NCI-H82 treated with DMSO at 0.1 percent for 48 hours (cell line): ENCODE measurements at regions not wholly inside any gene's neighbourhood (a gene's known extent, or its start where the extent isn't known, plus 50 kb on each side); places are given as distances from the start of the nearest gene placed in this dataset.
"Not testable (repeated sequence)": the region's sequence is repeated elsewhere in the genome, so short reads cannot be mapped to it uniquely, and the experiment has no call there.

Experiments
- DNase-seq: peaks from one replicate; lab custom pipeline; 2025; ENCODE audit not compliant: unreplicated experiment; lab: John Stamatoyannopoulos, UW

DNA sequence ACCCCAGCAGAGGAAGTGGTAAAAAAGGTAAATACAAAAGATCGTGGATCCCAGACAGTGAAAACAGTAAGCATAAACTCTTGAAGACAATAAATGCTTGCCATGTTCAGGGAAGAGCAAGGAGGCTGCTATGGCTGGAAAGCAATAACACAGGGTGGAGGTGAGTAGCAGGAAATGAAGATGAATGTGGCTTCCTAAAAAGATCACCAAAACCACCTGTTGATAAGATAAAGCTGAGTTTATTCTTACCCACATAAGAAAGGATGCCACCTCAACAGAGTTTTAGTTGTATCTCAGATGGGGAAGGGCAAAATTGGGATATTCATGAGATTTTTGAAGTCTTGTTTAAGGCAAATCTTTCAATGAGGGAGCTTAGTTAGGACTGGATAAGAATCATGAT lies 273.3 kb downstream of the MSX2 start:
- DNase-seq: no peak

DNA sequence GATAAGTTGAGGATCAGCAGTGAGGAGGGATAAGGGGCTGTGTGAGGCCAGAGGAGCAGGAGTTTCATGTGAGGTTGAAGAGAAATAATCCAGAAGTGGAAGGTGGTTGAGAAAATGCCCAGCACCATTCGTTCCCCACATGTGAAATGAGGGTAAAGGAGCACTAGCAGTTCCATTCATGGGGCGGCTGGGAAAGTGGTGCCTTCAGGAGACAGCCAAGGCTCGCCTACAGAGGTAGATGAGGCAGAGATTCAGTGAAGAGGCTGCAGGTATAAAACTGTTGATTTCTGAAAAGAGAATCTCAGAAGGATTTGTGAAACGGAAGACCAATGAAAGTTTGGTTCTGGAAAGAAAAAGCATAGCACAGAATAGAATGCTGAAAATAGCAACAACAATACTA lies 272.6 kb downstream of the MSX2 start:
- DNase-seq: no peak

DNA sequence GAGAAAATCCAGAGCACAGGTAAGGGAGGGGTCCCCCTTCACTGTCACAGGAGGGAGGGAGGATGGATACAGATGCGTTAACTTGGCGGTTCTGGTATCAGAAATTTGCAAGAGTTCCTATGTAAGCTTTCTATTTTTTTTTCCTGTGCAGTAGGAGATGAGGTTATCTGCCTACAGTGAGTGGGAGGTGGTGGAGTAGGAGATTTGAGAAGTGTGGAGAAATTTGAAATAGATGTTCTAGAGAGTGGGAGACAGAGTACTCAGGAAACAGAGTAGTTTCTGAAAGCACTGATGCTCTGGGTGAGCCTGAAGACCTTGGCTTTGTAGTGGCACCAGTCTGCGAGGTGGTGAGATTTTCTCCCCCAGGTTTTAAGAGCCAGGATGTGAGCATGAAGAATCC lies 271.4 kb downstream of the MSX2 start:
- no peak for DNase-seq

DNA sequence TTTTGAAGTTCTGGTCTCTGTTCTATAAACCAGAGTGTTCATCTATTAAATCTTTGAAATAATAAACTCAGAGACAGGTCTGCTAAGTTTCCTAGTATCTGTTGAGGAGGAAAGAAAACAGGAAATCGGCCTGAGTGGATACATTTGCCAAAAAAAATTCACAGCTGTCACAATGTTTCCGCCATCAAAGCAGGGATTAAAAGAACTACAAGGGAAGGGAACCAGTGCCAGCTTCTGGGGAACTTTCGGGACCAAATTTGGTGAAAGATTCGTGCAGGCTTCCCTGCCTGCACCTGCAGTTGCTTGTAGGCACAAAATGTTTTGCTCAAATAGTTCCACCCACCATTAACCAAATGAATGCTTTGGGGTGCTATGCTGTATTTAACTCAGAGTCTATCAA lies 267.5 kb downstream of the MSX2 start:
- DNase-seq: no peak

DNA sequence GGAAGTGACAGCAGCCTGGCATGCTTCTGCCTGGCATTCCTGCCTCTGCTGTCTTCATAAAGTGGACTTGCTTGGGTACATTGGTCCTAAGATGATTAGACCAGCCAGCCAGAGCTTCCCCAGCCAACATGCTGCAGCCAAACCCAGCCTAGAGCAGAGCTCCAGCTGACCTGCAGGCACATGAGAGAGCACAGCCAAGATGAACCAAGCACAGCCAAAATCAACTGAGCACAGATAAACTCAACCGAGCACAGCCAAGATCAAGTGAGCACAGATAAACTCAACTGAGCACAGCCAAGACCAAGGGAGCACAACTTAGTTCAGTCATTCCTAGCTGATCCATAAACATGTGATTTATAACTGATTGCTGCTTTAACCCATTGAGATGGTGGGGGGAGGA lies 266.5 kb downstream of the MSX2 start:
- no peak for DNase-seq

DNA sequence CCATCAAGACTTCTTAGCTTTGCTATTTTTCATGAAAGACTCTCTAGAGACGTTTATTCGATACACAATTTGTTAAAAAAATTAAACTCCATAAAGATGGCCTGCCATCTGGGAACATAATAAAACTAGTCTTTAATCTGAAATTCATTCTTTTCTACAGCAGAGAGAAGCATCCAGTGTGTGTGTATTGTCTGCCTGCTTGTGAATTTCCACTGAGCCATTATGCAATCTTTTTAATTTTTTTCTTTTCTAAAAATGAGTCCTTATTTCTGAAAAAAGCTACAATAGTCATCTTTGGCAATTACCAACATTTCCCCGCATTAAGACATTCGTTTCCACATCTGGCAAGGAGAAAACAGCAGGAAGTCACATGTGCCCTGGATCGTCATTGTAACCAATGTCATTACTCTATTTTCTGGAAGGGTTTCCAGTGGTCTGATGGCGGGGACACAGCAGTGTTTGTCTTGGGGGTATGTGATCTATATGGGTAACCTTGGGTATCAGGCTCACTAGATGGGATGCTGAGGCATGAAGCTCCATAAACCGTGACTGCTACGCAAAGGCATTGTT lies 263.1 kb downstream of the MSX2 start:
- DNase-seq: no peak

DNA sequence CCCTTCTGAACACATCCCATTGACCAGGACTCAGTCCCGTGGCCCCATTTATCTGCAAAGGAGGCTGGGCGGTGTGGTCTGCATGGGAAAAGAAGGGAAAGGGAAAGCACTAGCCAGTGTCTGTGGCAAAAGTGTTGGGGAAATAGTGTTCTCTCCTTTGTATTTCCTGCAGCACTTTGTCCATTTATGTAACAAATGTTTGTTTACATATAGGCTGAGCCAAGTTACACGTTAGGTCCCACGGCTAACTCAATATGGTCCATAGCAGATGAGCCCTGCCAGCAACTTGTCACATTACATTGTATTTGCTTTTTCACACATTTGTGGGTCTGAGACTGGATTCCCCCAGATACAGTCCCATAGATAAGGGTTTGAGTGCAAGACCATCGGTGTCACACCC lies 260.5 kb downstream of the MSX2 start:
- DNase-seq: no peak

DNA sequence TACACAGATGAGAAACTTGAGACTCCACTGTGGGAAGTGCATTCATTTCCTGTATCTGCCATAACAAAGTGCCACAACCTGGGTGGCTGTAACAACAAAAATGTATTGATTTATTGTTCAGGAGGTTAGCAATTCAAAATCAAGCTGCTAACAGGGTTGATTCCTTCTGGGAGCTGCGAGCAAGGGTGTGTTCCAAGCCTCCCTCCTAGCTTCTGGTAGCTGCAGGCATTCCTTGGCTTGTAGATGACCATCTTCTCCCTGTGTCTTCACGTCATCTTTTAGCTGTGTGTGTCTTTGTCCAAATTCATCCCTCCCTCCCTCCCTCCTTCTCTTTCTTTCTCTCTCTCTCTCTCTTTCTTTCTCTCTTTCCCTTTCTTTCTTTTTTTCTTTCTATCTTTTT lies 258.1 kb downstream of the MSX2 start:
- DNase-seq: no peak

DNA sequence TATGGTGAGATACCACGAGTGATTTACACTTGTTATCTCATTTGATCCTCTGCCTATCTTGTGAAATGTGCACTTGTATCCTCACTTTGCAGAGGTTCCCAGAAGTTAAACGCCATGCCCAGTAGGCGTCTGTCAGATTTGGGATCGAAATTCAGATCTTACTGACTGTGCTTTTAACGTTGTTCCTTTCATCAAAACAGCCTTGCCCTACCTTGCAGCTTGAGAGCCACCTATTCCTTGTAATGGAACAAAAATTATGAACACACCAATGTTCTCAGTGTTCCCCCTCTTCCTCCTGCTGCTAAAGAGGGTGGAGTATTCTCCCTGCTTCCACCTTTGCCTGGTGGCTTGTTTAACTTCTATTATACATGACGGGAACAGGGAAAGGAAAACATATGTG lies 257.0 kb downstream of the MSX2 start:
- no peak for DNase-seq

DNA sequence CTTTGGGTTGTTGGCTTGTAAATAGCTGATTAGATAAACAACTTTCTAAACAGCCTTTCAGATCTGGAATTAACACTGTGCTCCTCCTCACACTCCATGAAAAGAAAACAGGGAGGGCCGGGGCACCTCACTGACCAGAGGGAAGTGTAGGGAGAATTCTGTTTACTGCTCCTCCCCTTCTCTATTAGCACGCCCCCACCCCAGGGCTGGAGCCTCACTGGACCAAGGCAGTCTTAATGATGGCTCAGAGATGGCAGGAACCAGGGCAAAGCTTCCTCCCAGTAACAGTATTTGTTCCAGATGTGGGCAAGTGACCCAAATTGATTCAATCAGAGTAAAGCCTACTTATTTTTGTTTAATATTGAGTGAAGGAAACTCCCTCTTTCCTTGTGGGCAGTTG lies 256.6 kb downstream of the MSX2 start:
- no peak for DNase-seq

DNA sequence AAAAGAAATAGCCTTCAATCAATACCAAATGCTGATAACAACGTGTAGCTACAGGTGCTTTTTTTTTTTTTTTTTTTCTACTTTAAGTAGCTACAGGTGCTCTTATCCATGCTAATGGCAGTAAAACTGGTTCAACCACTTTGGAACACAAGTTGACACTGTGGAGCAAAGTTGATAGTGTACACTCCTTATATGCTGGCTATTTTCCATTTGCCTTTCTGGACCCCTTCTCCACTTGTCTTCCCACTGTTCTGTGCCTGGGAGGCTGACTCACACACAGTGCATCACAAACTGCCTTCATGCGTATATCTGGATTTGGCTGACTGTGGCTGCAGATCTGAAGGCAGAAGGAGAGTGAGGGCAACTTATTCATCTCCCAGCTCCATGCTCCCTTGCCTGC lies 247.9 kb downstream of the MSX2 start:
- DNase-seq: no peak

DNA sequence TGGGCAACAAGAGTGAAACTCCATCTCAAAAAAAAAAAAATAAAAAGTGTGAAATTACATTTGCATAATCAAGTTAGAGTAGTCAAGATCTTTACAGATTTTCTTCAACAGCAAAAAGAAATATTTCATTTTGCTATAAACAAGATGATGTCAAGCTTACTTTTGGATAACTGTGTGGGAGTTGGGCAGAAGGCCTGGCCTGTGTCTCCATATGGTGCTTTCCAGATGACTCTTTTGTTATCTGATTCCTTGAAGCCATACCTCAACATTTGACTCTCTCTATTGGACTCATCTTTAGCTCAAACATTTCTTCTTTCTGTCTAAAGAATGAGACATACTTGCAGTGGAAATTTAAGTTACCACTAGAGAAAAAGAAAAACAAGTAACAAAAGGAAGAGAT lies 246.8 kb downstream of the MSX2 start:
- no peak for DNase-seq

DNA sequence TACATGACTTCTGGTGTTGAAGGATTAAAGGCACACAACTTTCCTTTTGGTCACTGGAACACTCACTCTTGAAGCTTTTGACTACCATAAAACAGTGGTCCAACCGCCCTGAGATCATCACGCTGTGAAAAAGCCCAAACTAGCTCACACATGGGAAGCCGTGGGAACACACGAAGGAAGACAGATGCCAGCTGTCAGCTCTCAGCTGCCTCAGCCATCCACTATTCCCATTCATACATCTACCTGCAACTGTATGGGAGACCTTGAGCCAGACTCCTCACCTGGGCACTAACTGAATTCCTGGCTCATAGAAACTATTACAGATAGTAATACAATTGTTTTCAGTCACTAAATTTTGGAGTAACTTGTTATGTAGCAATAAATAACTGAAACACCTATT lies 246.1 kb downstream of the MSX2 start:
- no peak for DNase-seq

DNA sequence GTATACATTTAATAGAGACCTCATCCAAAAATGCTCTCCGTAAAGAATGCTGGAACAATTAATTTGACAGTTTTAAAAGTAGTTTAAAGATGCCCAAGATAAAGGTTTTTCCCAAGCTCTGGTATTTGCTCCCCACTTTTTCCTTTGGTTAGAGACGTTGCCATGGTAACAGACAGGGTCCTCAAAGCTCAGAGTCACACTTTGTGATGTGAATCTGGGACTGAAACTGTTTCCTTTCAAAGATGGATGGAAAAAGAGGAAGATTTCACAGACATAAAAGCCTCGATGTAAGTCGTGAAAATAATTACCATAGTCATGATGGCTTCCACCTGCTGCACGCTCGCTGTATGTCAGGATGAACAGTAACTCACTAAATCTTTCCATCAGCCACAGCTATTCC lies 229.5 kb downstream of the MSX2 start:
- DNase-seq: no peak

DNA sequence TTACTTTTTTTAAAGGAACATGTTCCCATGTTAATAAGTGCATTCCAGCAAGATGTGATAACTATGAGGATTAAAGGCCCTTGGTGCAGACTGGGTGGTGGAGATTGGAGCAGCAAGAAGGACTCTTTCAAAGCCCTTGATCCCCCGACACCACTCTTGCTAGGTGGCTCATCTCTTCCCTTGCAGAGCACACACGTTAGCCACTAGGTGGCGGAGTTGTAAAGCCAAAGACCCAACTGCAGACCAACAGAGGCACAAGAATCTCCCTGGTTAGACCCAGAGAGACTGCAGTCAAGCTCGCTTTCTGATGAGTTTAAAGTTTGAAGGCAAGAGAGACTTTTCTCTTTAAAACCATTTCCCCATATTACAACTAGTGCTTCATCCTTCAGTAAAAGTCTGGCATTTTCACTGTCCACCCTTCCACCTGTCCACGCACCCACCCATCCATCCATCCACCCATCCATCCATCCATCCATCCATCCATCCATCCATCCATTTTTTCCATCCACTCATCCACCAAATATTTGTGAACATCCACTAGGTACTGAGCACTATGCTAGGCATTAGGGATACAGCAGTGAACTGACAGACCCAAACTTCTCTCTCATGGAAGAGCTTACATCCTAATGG lies 226.9 kb downstream of the MSX2 start:
- peak; percentile 24 for DNase-seq

DNA sequence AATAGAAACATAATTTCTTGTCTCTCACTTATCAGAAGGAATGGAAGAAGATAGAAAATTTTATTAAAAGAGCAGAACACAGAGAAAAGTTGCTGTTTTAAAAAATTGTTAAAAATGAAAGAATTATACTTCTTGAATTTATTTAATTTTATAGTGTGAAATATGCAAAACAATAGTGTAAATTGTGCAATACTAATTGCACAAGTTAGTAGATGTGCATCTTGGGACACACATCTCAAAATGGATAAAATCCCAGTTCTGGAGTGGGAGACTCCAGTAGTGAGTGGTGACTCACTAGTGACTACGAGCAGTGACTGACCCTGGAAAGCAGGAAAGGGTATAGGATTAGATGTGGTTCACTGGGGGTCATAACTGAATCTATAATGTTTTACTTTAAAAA lies 223.2 kb downstream of the MSX2 start:
- no peak for DNase-seq

DNA sequence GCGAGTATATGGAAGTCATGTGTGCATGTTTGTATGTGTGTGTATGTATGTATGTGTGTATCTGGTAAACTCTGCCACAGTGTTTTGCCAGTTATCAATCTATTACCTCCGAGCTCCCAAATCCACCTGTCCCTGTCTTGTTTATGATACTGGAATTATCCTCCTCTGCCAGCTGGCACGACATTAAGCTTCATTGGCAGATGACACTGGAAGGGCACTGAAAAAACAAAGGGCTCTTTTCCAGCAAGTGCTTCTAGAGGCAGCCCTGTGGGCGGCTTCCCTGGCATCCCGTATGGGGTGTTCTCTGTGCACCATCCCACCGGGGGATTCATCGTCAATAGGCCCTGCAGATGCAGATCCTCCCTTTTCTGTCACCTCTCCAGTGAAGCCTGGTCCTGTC lies 221.5 kb downstream of the MSX2 start:
- DNase-seq: no peak

DNA sequence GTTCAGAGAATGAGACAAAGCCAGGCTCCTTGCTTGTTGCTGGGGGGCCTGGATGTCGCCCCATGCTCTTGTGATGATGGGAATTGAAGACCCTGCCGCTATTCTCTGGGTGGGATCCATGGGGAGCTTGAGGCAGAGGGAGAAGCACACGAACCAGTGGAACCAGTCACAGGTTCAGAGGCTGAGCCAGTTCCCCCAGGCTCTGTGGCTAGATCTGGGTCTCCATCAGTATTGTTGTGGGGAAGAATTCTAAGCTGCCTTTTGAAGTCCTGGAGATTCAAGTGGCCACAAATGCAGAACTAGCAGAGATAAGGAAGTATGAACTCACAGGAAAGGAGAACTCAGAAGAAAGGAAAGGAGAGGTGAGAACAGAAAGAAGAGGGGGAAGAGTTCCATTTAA lies 219.4 kb downstream of the MSX2 start:
- no peak for DNase-seq

DNA sequence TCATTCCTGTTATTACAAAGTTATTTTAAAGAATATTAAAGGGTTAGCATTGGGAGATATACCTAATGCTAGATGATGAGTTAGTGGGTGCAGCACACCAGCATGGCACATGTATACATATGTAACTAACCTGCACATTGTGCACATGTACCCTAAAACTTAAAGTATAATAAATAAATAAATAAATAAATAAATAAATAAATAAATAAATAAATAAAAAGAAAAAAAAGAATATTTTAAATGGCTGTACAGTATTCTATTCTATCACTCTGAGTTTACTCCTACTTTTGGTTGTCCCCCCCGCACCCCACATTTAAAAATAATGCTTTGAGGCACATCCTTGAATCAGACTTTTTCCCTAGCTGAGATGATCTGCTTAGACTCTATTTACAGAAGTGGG lies 218.6 kb downstream of the MSX2 start:
- DNase-seq: not testable (repeated sequence)

DNA sequence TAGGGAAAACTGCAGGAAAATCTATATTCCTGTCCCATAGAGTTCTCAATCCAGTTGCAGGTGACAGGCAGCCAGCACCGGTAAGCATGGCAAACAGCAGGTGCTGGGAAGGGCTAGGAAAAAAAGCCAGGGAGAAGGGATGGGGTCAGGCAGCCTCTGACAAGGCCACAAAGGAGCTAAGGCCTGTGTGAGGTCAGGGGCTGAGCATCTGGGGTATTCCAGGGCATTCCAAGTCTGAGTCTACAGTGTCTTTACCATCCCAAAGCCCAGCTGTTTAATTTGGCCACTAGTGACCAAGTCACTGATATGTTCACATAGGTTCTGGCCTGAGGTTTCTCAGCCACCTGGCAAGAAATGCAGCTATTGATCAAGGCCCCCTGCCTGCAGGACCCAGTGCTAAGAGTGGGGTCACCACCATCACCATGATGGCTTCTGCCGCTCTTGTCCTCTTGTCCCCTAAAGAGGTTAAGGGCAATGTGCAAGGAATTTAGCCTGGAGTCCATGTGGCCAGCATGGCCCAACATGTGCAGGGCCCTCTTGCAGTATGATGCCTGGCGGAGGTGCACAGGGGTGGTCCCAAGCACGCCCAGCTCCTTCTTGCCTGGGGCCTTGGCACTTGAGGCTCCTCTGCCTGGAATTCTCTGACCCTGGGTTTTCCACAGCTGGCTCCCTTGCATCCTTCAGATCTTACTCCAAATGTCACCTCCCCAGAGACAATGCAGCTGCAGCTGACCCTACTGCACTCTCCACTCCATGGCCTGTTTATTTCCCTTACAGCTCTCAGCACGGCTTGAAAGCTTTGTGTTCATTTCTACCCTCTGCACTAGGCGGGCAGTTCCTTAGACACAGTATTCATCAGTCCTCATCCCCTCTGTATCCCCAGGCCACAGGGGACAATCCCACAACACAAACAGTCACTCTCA lies 213.1 kb downstream of the MSX2 start:
- DNase-seq: no peak

DNA sequence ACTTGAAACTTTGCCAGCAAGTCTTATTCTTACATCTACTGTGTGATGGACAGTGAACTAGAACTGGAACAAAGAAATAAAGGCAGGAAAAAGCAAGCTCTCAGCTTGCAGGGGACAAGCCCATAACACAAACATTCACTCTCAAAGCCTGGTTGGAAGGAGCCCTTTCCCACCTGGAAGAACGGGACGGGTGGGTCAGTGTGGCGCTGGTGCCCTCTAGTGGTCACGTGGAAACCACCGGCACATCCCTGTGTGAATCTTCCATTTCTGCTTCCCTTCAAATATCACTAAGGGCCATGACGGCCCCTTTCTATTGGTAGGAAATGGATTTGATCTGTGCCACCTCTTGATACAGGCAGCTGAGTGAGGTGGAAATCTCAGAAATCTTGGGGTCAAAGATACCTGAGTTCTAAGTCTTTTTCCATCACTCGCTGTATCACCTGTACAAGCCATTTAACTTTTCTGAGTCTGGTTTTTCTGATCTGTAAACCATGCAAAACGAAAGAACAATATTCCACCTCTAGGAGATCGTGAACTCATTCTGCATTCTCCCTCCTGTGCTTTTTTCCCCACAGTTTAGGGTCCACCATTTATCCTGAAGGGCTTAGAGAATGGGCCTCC lies 211.6 kb downstream of the MSX2 start:
- DNase-seq: no peak

DNA sequence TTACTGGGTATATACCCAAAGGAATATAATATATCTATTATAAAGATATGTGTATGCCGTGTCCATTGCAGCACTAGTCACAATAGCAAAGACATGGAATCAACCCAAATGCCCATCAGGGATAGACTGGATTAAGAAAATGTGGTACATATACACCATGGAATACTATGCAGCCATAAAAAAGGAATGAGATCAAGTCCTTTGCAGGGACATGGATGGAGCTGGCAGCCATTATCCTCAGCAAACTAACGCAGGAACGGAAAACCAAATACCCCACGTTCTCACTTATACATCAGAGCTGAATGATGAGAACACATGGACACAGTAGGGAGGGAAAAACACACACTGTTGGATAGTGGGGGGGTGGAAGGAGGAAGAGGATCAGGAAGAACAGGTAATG lies 206.7 kb downstream of the MSX2 start:
- DNase-seq: not testable (repeated sequence)
